ENCODE measurements at regions not wholly inside any gene's neighbourhood (a gene's known extent, or its start where the extent isn't known, plus 50 kb on each side); places are given as distances from the start of the nearest gene placed in this dataset.

- TF ChIP-seq CTCF (IDR thresholded peaks at IDR 0.05) (no peak), POLR2A (IDR thresholded peaks at IDR 0.05; ENCODE audit: low read depth) (no peak), EP300 (IDR thresholded peaks at IDR 0.05) (no peak)
Measured at GRCh38 chr18:54531402-54532065, 59.5 kb upstream of the DYNAP start.

Data from esophagus muscularis mucosa (tissue), 4 donors.